ENCODE measurements at regions not wholly inside any gene's neighbourhood (a gene's known extent, or its start where the extent isn't known, plus 50 kb on each side); places are given as distances from the start of the nearest gene placed in this dataset.

- Mint-ChIP-seq H3K27ac (no peak overlapping the region), H3K9me3 (peaks cover 12 to 13% (median 13%) of the 10 kb centered on the region in 3 donors), H3K36me3 (no peaks in the 10 kb centered on the region), H3K27me3 (no peaks in the 10 kb centered on the region), H3K4me1 (no peaks in the 10 kb centered on the region), H3K4me3 (no peak overlapping the region)
- POLR2A ChIA-PET = no interaction called here
- DNase-seq = no peak
- no peaks in the 10 kb centered on the region for H3K27me3 ChIP-seq (replicated peaks in 1 of 2; ENCODE audit: control insufficient read depth in 2 of 2, extremely low read depth in 1 of 2, insufficient read depth in 2 of 2, low read length in 1 of 2)
- H3K4me1 ChIP-seq (ENCODE audit: control insufficient read depth in 1 of 2, extremely low read depth in 1 of 2, insufficient read depth in 2 of 2, low read length in 2 of 2) = no peaks in the 10 kb centered on the region
- H3K4me3 ChIP-seq (ENCODE audit: control insufficient read depth in 1 of 2, extremely low read depth in 1 of 2, low read length in 1 of 2) = no peak overlapping the region
- no peaks in the 10 kb centered on the region for H3K9me3 ChIP-seq
- WGBS (ENCODE audit: insufficient coverage) = 72% methylated on average over 2 of the region's 2 CpGs
- ATAC-seq (replicated peaks in 1 of 4) = no peak
- CTCF ChIA-PET = no interaction called here
- H3K36me3 ChIP-seq (ENCODE audit: control insufficient read depth in 2 of 2, extremely low read depth in 1 of 2, insufficient read depth in 1 of 2, low read length in 1 of 2) = no peaks in the 10 kb centered on the region
- no peak overlapping the region for H3K27ac ChIP-seq (ENCODE audit: low read length)
Observed at GRCh38 chr4:138507522-138507921, 265.4 kb upstream of the SLC7A11 start.

DNA sequence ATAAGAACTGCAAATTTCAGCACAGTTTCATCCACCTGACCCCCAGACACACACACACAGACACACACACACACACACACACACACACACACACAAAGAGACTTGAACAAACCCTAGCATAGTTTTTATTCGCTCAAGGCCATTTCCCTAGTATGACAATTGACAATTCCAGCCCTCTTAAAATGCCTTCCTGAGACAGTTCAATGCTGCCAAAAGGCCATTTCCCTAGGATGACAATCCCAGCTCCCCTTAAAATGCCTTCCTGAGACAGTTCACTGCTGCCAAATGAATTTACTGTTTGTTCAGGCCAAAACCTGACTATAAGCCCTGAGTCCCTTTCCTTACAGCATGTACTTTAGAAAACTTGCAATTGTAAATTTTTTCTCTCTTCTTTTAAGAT is 259.5 kb upstream of the SLC7A11 start:
- DNase-seq = no peak
- Histone ChIP-seq H3K27me3 (replicated peaks in 1 of 2; ENCODE audit: control insufficient read depth in 2 of 2, extremely low read depth in 1 of 2, insufficient read depth in 2 of 2, low read length in 1 of 2) (no peaks in the 10 kb centered on the region), H3K9me3 (no peaks in the 10 kb centered on the region), H3K36me3 (ENCODE audit: control insufficient read depth in 2 of 2, extremely low read depth in 1 of 2, insufficient read depth in 1 of 2, low read length in 1 of 2) (no peaks in the 10 kb centered on the region), H3K4me3 (ENCODE audit: control insufficient read depth in 1 of 2, extremely low read depth in 1 of 2, low read length in 1 of 2) (no peak overlapping the region), H3K27ac (ENCODE audit: low read length) (no peak overlapping the region), H3K4me1 (ENCODE audit: control insufficient read depth in 1 of 2, extremely low read depth in 1 of 2, insufficient read depth in 2 of 2, low read length in 2 of 2) (no peaks in the 10 kb centered on the region)
- no peaks in the 10 kb centered on the region for H3K27me3 Mint-ChIP-seq
- H3K27ac Mint-ChIP-seq = no peak overlapping the region
- H3K36me3 Mint-ChIP-seq = no peaks in the 10 kb centered on the region
- no peak for ATAC-seq (replicated peaks in 1 of 4)
- ChIA-PET CTCF (no interaction called here), POLR2A (interaction anchor here in 1 of 2 donors (0.6 kb wide), 1 partner anchor 270 kb away, joined by 3 read pairs; no protein-coding TSS in a partner anchor)
- WGBS (ENCODE audit: insufficient coverage) = 67% methylated on average over 1 of the region's 1 CpG
- peaks cover 17 to 39% (median 21%) of the 10 kb centered on the region in 3 donors for H3K9me3 Mint-ChIP-seq
- H3K4me1 Mint-ChIP-seq = no peaks in the 10 kb centered on the region
- H3K4me3 Mint-ChIP-seq = no peak overlapping the region

DNA sequence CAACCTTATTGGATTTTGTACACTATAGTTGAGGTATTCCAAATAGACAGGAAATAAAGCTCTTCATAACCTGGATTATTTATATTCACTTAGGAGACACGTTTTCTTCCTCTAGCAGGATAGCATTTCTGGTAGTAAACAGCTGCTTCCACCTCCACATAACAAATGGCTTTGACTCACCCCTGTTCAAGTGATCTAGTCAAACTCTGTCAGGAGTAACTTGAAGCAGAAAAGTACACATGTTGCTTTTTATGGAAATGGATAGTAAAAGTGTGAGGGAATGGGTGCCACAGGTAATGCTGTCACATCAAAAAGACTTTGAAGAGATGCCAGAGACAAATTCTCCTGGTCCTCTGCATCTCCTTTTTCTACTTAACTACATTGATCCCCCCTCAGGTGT is 258.7 kb upstream of the SLC7A11 start:
- peaks cover 17 to 38% (median 18%) of the 10 kb centered on the region in 3 donors for H3K9me3 Mint-ChIP-seq
- no peak overlapping the region for H3K4me3 ChIP-seq (ENCODE audit: control insufficient read depth in 1 of 2, extremely low read depth in 1 of 2, low read length in 1 of 2)
- no CpG with 5 or more reads among the region's 1 CpG for WGBS (ENCODE audit: insufficient coverage)

DNA sequence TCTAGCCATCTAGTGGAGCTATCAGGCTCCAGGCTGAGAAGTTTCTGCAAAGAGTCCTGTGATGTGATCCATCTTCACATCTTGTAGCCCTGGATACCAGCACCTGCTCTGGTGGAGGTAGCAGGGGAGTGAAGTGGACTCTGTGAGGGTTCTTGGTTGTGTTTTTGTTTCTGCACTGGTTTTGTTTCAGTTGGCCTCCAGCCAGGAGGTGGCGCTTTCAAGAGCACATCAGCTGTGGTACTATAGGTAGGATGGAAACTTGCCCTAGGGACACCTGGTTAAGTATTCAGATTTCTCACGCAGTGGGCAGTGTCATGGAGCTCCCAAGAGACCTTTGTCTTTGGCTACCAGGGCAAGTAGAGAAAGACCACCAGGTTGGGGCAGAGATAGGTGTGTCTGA is 257.5 kb upstream of the SLC7A11 start:
- no peaks in the 10 kb centered on the region for H3K36me3 ChIP-seq (ENCODE audit: control insufficient read depth in 2 of 2, extremely low read depth in 1 of 2, insufficient read depth in 1 of 2, low read length in 1 of 2)
- ChIA-PET CTCF (no interaction called here), POLR2A (no interaction called here)
- no peaks in the 10 kb centered on the region for H3K27me3 ChIP-seq (replicated peaks in 1 of 2; ENCODE audit: control insufficient read depth in 2 of 2, extremely low read depth in 1 of 2, insufficient read depth in 2 of 2, low read length in 1 of 2)
- ATAC-seq (replicated peaks in 1 of 4) (no peak), DNase-seq (no peak)
- Mint-ChIP-seq H3K27me3 (no peaks in the 10 kb centered on the region), H3K9me3 (peaks cover 10 to 32% (median 15%) of the 10 kb centered on the region in 3 donors), H3K27ac (no peak overlapping the region), H3K4me1 (no peaks in the 10 kb centered on the region), H3K36me3 (no peaks in the 10 kb centered on the region), H3K4me3 (no peak overlapping the region)
- WGBS (ENCODE audit: insufficient coverage) = 86% methylated on average over 2 of the region's 2 CpGs
- H3K9me3 ChIP-seq = no peaks in the 10 kb centered on the region
- H3K4me3 ChIP-seq (ENCODE audit: control insufficient read depth in 1 of 2, extremely low read depth in 1 of 2, low read length in 1 of 2) = no peak overlapping the region
- H3K27ac ChIP-seq (ENCODE audit: low read length) = no peak overlapping the region
- H3K4me1 ChIP-seq (ENCODE audit: control insufficient read depth in 1 of 2, extremely low read depth in 1 of 2, insufficient read depth in 2 of 2, low read length in 2 of 2) = no peaks in the 10 kb centered on the region

More for the DNA sequence above, 258.7 kb upstream of the SLC7A11 start:
- POLR2A ChIA-PET = no interaction called here
- H3K4me1 ChIP-seq (ENCODE audit: control insufficient read depth in 1 of 2, extremely low read depth in 1 of 2, insufficient read depth in 2 of 2, low read length in 2 of 2) = no peaks in the 10 kb centered on the region
- no peak overlapping the region for H3K4me3 Mint-ChIP-seq
- H3K4me1 Mint-ChIP-seq = no peaks in the 10 kb centered on the region
- no peaks in the 10 kb centered on the region for H3K27me3 ChIP-seq (replicated peaks in 1 of 2; ENCODE audit: control insufficient read depth in 2 of 2, extremely low read depth in 1 of 2, insufficient read depth in 2 of 2, low read length in 1 of 2)
- H3K27ac ChIP-seq (ENCODE audit: low read length) = no peak overlapping the region
- ATAC-seq (replicated peaks in 1 of 4) (no peak), DNase-seq (no peak)
- no peaks in the 10 kb centered on the region for H3K36me3 Mint-ChIP-seq
- no peaks in the 10 kb centered on the region for H3K27me3 Mint-ChIP-seq
- H3K36me3 ChIP-seq (ENCODE audit: control insufficient read depth in 2 of 2, extremely low read depth in 1 of 2, insufficient read depth in 1 of 2, low read length in 1 of 2) = no peaks in the 10 kb centered on the region
- H3K9me3 ChIP-seq = no peaks in the 10 kb centered on the region
- H3K27ac Mint-ChIP-seq = no peak overlapping the region
- CTCF ChIA-PET = no interaction called here

- Mint-ChIP-seq H3K27me3 (no peaks in the 10 kb centered on the region), H3K4me1 (no peaks in the 10 kb centered on the region), H3K36me3 (no peaks in the 10 kb centered on the region), H3K9me3 (peaks cover 3 to 23% (median 11%) of the 10 kb centered on the region in 3 donors), H3K4me3 (no peak overlapping the region), H3K27ac (no peak overlapping the region)
- DNase-seq (peak in 1 of 35 experiments; percentile 0), ATAC-seq (replicated peaks in 1 of 4) (no peak)
- Histone ChIP-seq H3K9me3 (no peaks in the 10 kb centered on the region), H3K36me3 (ENCODE audit: control insufficient read depth in 2 of 2, extremely low read depth in 1 of 2, insufficient read depth in 1 of 2, low read length in 1 of 2) (no peaks in the 10 kb centered on the region), H3K4me3 (ENCODE audit: control insufficient read depth in 1 of 2, extremely low read depth in 1 of 2, low read length in 1 of 2) (no peak overlapping the region), H3K4me1 (ENCODE audit: control insufficient read depth in 1 of 2, extremely low read depth in 1 of 2, insufficient read depth in 2 of 2, low read length in 2 of 2) (no peaks in the 10 kb centered on the region), H3K27me3 (replicated peaks in 1 of 2; ENCODE audit: control insufficient read depth in 2 of 2, extremely low read depth in 1 of 2, insufficient read depth in 2 of 2, low read length in 1 of 2) (no peaks in the 10 kb centered on the region), H3K27ac (ENCODE audit: low read length) (no peak overlapping the region)
- CTCF ChIA-PET = no interaction called here
- WGBS (ENCODE audit: insufficient coverage) = 17% methylated on average over 2 of the region's 4 CpGs
- POLR2A ChIA-PET = no interaction called here
Observed at GRCh38 chr4:138494931-138495330, 252.8 kb upstream of the SLC7A11 start.

GRCh38 chr4:138494116-138494515 is 252.0 kb upstream of the SLC7A11 start:
- no CpG with 5 or more reads among the region's 2 CpGs for WGBS (ENCODE audit: insufficient coverage)
- Histone ChIP-seq H3K4me1 (ENCODE audit: control insufficient read depth in 1 of 2, extremely low read depth in 1 of 2, insufficient read depth in 2 of 2, low read length in 2 of 2) (no peaks in the 10 kb centered on the region), H3K36me3 (ENCODE audit: control insufficient read depth in 2 of 2, extremely low read depth in 1 of 2, insufficient read depth in 1 of 2, low read length in 1 of 2) (no peaks in the 10 kb centered on the region), H3K27me3 (replicated peaks in 1 of 2; ENCODE audit: control insufficient read depth in 2 of 2, extremely low read depth in 1 of 2, insufficient read depth in 2 of 2, low read length in 1 of 2) (no peaks in the 10 kb centered on the region), H3K9me3 (no peaks in the 10 kb centered on the region), H3K27ac (ENCODE audit: low read length) (no peak overlapping the region), H3K4me3 (ENCODE audit: control insufficient read depth in 1 of 2, extremely low read depth in 1 of 2, low read length in 1 of 2) (no peak overlapping the region)
- Mint-ChIP-seq H3K36me3 (no peaks in the 10 kb centered on the region), H3K27ac (no peak overlapping the region), H3K4me3 (no peak overlapping the region), H3K27me3 (no peaks in the 10 kb centered on the region), H3K4me1 (no peaks in the 10 kb centered on the region), H3K9me3 (peaks cover under 1 to 16% (median 8%) of the 10 kb centered on the region in 3 donors)
- ATAC-seq (replicated peaks in 1 of 4) (no peak), DNase-seq (no peak)
- ChIA-PET CTCF (no interaction called here), POLR2A (no interaction called here)

- Histone ChIP-seq H3K9me3 (no peaks in the 10 kb centered on the region), H3K4me3 (ENCODE audit: control insufficient read depth in 1 of 2, extremely low read depth in 1 of 2, low read length in 1 of 2) (no peak overlapping the region), H3K4me1 (ENCODE audit: control insufficient read depth in 1 of 2, extremely low read depth in 1 of 2, insufficient read depth in 2 of 2, low read length in 2 of 2) (no peaks in the 10 kb centered on the region), H3K27me3 (replicated peaks in 1 of 2; ENCODE audit: control insufficient read depth in 2 of 2, extremely low read depth in 1 of 2, insufficient read depth in 2 of 2, low read length in 1 of 2) (no peaks in the 10 kb centered on the region), H3K27ac (ENCODE audit: low read length) (no peak overlapping the region), H3K36me3 (ENCODE audit: control insufficient read depth in 2 of 2, extremely low read depth in 1 of 2, insufficient read depth in 1 of 2, low read length in 1 of 2) (no peaks in the 10 kb centered on the region)
- ATAC-seq (replicated peaks in 1 of 4) (no peak), DNase-seq (no peak)
- Mint-ChIP-seq H3K36me3 (no peaks in the 10 kb centered on the region), H3K4me3 (no peak overlapping the region), H3K9me3 (peaks cover 0 to 4% (median under 1%) of the 10 kb centered on the region in 3 donors), H3K27me3 (no peaks in the 10 kb centered on the region), H3K27ac (no peak overlapping the region), H3K4me1 (no peaks in the 10 kb centered on the region)
- ChIA-PET CTCF (no interaction called here), POLR2A (no interaction called here)
- whole genome bisulfite sequencing (ENCODE audit: insufficient coverage) = 44% methylated on average over 1 of the region's 1 CpG
Observed at GRCh38 chr4:138492176-138492575, 250.0 kb upstream of the SLC7A11 start.

Measured in T-cell (primary cell).